Smooth muscle cell (in vitro differentiated cells): ENCODE measurements at regions not wholly inside any gene's neighbourhood (a gene's known extent, or its start where the extent isn't known, plus 50 kb on each side); places are given as distances from the start of the nearest gene placed in this dataset.

Source experiments
- DNase-seq: peaks from one replicate; lab custom pipeline; 2025; ENCODE audit not compliant: unreplicated experiment; lab: John Stamatoyannopoulos, UW
- H2AFZ ChIP-seq: fragments of 200-600 bp; sonication (generic); 2 replicates; pipeline ENCODE4 v1.6.0; 2016; ENCODE audit warnings: antibody characterized with exemption, low read depth, mild to moderate bottlenecking
- H3F3A ChIP-seq: fragments of 200-600 bp; sonication (generic); 2 replicates; pipeline ENCODE4 v1.6.0; 2017; ENCODE audit warnings: antibody characterized with exemption, low read depth
- H3K27ac ChIP-seq: fragments of 200-600 bp; sonication (generic); 2 replicates; pipeline ENCODE4 v1.5.1; 2016; ENCODE audit warnings: low read depth, mild to moderate bottlenecking
- H3K27me3 ChIP-seq: fragments of 200-600 bp; sonication (generic); 2 replicates; pipeline ENCODE4 v1.6.1; 2016; ENCODE audit warnings: low read depth, mild to moderate bottlenecking
- H3K36me3 ChIP-seq: fragments of 200-600 bp; sonication (generic); 2 replicates; pipeline ENCODE4 v1.5.1; 2016; ENCODE audit warnings: low read depth
- H3K4me1 ChIP-seq: fragments of 200-600 bp; sonication (generic); 2 replicates; pipeline ENCODE4 v1.5.1; 2016; ENCODE audit warnings: low read depth
- H3K4me2 ChIP-seq: fragments of 200-600 bp; sonication (generic); 2 replicates; pipeline ENCODE4 v1.6.0; 2016; ENCODE audit warnings: mild to moderate bottlenecking
- H3K4me3 ChIP-seq: fragments of 200-600 bp; sonication (generic); 2 replicates; pipeline ENCODE4 v1.5.1; 2016; ENCODE audit warnings: mild to moderate bottlenecking
- H3K79me2 ChIP-seq: fragments of 200-600 bp; sonication (generic); 2 replicates; pipeline ENCODE4 v1.6.0; 2016; ENCODE audit warnings: low read depth, mild to moderate bottlenecking
- H3K9ac ChIP-seq: fragments of 200-600 bp; sonication (generic); 2 replicates; pipeline ENCODE4 v1.6.0; 2016; ENCODE audit warnings: low read depth
- H3K9me3 ChIP-seq: fragments of 200-600 bp; sonication (generic); replicated peaks from 2 replicates; pipeline ENCODE4 v1.5.1; 2016; ENCODE audit warnings: low read depth
- H4K20me1 ChIP-seq: fragments of 200-600 bp; sonication (generic); 2 replicates; pipeline ENCODE4 v1.6.0; 2016; ENCODE audit warnings: low read depth
- CTCF ChIP-seq: fragments of 200-600 bp; sonication (generic); IDR thresholded peaks from 2 replicates; pipeline ENCODE4 v1.5.1; 2017; ENCODE audit warnings: borderline replicate concordance, mild to moderate bottlenecking, antibody characterized with exemption; ENCODE audit not compliant: insufficient read depth, poor library complexity, severe bottlenecking
- whole genome bisulfite sequencing: methylation state at CpG from one replicate; pipeline ENCODE4 v1.1.7; 2016; ENCODE audit warnings: low lambda C conversion rate; 5-methylcytosine and 5-hydroxymethylcytosine counted together

DNA sequence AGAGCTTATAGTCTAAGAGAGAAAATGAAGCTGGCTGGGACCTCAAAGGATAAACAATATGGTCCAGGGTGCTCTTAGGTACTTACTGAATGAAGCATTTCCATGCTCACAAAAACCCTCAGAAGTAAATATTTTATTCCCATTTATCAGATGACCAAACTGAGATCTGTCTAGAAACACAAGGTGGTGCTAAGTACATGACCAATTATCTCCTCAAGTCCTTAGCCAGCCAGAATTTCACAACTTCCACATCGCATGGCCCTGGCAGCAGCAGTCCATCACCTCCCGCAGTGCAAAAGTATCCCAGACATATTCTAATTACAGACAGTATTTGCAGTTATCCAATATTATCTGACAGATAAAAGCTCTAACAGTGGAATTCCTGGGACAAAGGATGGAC, 321.7 kb upstream of the PROX1 start:
- no peaks in the 10 kb centered on the region for H4K20me1 ChIP-seq
- TF ChIP-seq CTCF = no peak
- no peak overlapping the region for H3K4me3 ChIP-seq
- H3K9ac ChIP-seq = no peak overlapping the region
- H3K36me3 ChIP-seq = no peaks in the 10 kb centered on the region
- H3K27me3 ChIP-seq = no peaks in the 10 kb centered on the region
- H3K79me2 ChIP-seq = no peaks in the 10 kb centered on the region
- H3K4me1 ChIP-seq = no peaks in the 10 kb centered on the region
- DNase-seq = no peak
- 89% methylated on average over 2 of the region's 2 CpGs for WGBS
- no peak overlapping the region for H2AFZ ChIP-seq
- H3K9me3 ChIP-seq = no peaks in the 10 kb centered on the region
- H3F3A ChIP-seq = no peaks in the 10 kb centered on the region
- H3K4me2 ChIP-seq = no peak overlapping the region
- no peak overlapping the region for H3K27ac ChIP-seq

- H3K4me1 ChIP-seq = no peaks in the 10 kb centered on the region
- H3K9me3 ChIP-seq = no peaks in the 10 kb centered on the region
- no peak for TF ChIP-seq CTCF
- WGBS = 82% methylated on average over 3 of the region's 3 CpGs
- no peak for DNase-seq
- H3K9ac ChIP-seq = no peak overlapping the region
- H3K27me3 ChIP-seq = no peaks in the 10 kb centered on the region
- H2AFZ ChIP-seq = no peak overlapping the region
- H3F3A ChIP-seq = no peaks in the 10 kb centered on the region
- no peaks in the 10 kb centered on the region for H4K20me1 ChIP-seq
- no peak overlapping the region for H3K4me2 ChIP-seq
- no peak overlapping the region for H3K27ac ChIP-seq
- H3K79me2 ChIP-seq = no peaks in the 10 kb centered on the region
- no peaks in the 10 kb centered on the region for H3K36me3 ChIP-seq
- H3K4me3 ChIP-seq = no peak overlapping the region
Observed at GRCh38 chr1:213666922-213667321, 320.9 kb upstream of the PROX1 start.

GRCh38 chr1:213669512-213669911, 318.3 kb upstream of the PROX1 start:
- no peaks in the 10 kb centered on the region for H3K9me3 ChIP-seq
- no peaks in the 10 kb centered on the region for H3K36me3 ChIP-seq
- H3K27me3 ChIP-seq = no peaks in the 10 kb centered on the region
- no peak overlapping the region for H3K4me3 ChIP-seq
- no peaks in the 10 kb centered on the region for H3K79me2 ChIP-seq
- no peaks in the 10 kb centered on the region for H3K4me1 ChIP-seq
- DNase-seq = no peak
- H4K20me1 ChIP-seq = no peaks in the 10 kb centered on the region
- WGBS = 95% methylated on average over 7 of the region's 7 CpGs
- no peak overlapping the region for H3K9ac ChIP-seq
- no peaks in the 10 kb centered on the region for H3F3A ChIP-seq
- TF ChIP-seq CTCF = no peak
- H2AFZ ChIP-seq = no peak overlapping the region
- no peak overlapping the region for H3K4me2 ChIP-seq
- H3K27ac ChIP-seq = no peak overlapping the region

- Histone ChIP-seq H3K9ac (no peak overlapping the region), H3K79me2 (no peaks in the 10 kb centered on the region), H3K4me2 (no peak overlapping the region), H3K4me3 (no peak overlapping the region), H3K27ac (no peak overlapping the region), H2AFZ (no peak overlapping the region), H3F3A (no peaks in the 10 kb centered on the region), H3K9me3 (no peaks in the 10 kb centered on the region), H4K20me1 (no peaks in the 10 kb centered on the region), H3K36me3 (no peaks in the 10 kb centered on the region), H3K4me1 (no peaks in the 10 kb centered on the region), H3K27me3 (no peaks in the 10 kb centered on the region)
- 37% methylated on average over 2 of the region's 2 CpGs for WGBS
- TF ChIP-seq CTCF = no peak
- DNase-seq = no peak
Observed at GRCh38 chr1:213669964-213670691, 317.6 kb upstream of the PROX1 start.
